ENCODE measurements at regions not wholly inside any gene's neighbourhood (a gene's known extent, or its start where the extent isn't known, plus 50 kb on each side); places are given as distances from the start of the nearest gene placed in this dataset.

- TF ChIP-seq POLR2AphosphoS5 (IDR thresholded peaks at IDR 0.05; ENCODE audit: low read depth, low read length) (no peak), TAF1 (IDR thresholded peaks at IDR 0.05; ENCODE audit: low read depth, low read length) (no peak), POLR2A (IDR thresholded peaks at IDR 0.05; ENCODE audit: low read depth, low read length) (no peak), SPI1 (IDR thresholded peaks at IDR 0.05; ENCODE audit: low read depth, low read length) (no peak)
Measured at GRCh38 chr15:39053480-39053879, 488.9 kb upstream of the RASGRP1 start.
